Fibroblast of pulmonary artery (primary cell): ENCODE measurements at regions not wholly inside any gene's neighbourhood (a gene's known extent, or its start where the extent isn't known, plus 50 kb on each side); places are given as distances from the start of the nearest gene placed in this dataset.
A peak's percentile ranks its signal among the peaks of the same experiment; 100 is the strongest.

Source experiments
- DNase-seq: peaks from one replicate; pipeline ENCODE4 v3.0.0-alpha.2; 2010; ENCODE audit warnings: low read depth
- H3K4me3 ChIP-seq: replicated peaks from 2 replicates; pipeline ENCODE4 v1.5.1; 2011; ENCODE audit warnings: low read depth, mild to moderate bottlenecking, control low read depth, low read length, moderate library complexity
- CTCF ChIP-seq: IDR thresholded peaks from 2 replicates; pipeline ENCODE4 v1.5.1; 2011; ENCODE audit warnings: mild to moderate bottlenecking, control low read depth, low read length, inconsistent platforms; ENCODE audit errors: missing control alignments

GRCh38 chr9:89234205-89235067 is 55.8 kb upstream of the SHC3 start:
- no peak for TF ChIP-seq CTCF
- no peak overlapping the region for H3K4me3 ChIP-seq
- DNase-seq: peak; percentile 14

GRCh38 chr9:89236955-89237573 is 58.4 kb upstream of the SHC3 start:
- TF ChIP-seq CTCF: no peak
- DNase-seq: no peak
- H3K4me3 ChIP-seq: no peak overlapping the region

GRCh38 chr9:89238424-89238823 is 59.8 kb upstream of the SHC3 start:
- no peak for TF ChIP-seq CTCF
- no peak overlapping the region for H3K4me3 ChIP-seq
- no peak for DNase-seq

- DNase-seq: no peak
- no peak overlapping the region for H3K4me3 ChIP-seq
- TF ChIP-seq CTCF: no peak
Measured at GRCh38 chr9:89243296-89244061, 64.9 kb upstream of the SHC3 start.

- no peak overlapping the region for H3K4me3 ChIP-seq
- no peak for DNase-seq
- no peak for TF ChIP-seq CTCF
Measured at GRCh38 chr9:89246840-89247239, 64.2 kb upstream of the CKS2 start.

GRCh38 chr9:89247431-89248353 is 63.3 kb upstream of the CKS2 start:
- peak; percentile 38 for DNase-seq
- no peak for TF ChIP-seq CTCF
- H3K4me3 ChIP-seq: no peak overlapping the region
